ENCODE measurements at regions not wholly inside any gene's neighbourhood (a gene's known extent, or its start where the extent isn't known, plus 50 kb on each side); places are given as distances from the start of the nearest gene placed in this dataset.

GRCh38 chr7:136142583-136142982 lies 165.4 kb upstream of the MTPN start:
- Histone ChIP-seq H3K27me3 (ENCODE audit: insufficient read depth, low read length) (no peaks in the 10 kb centered on the region), H3K4me1 (ENCODE audit: insufficient read depth, low read length) (no peaks in the 10 kb centered on the region), H3K9me3 (ENCODE audit: control insufficient read depth in 1 of 2, low read length in 2 of 2) (no peaks in the 10 kb centered on the region), H3K27ac (ENCODE audit: low read depth, low read length) (no peak overlapping the region), H3K4me3 (ENCODE audit: low read length in 2 of 2) (no peak overlapping the region), H3K36me3 (ENCODE audit: insufficient read depth, low read length) (no peaks in the 10 kb centered on the region)
- Mint-ChIP-seq H3K27me3 (no peaks in the 10 kb centered on the region), H3K9me3 (no peaks in the 10 kb centered on the region), H3K36me3 (peaks cover 0 to 6% of the 10 kb centered on the region in 2 donors), H3K27ac (no peak overlapping the region), H3K4me1 (peaks cover 0 to 2% (median 0%) of the 10 kb centered on the region in 4 donors), H3K4me3 (no peak overlapping the region)
- CTCF ChIA-PET (ENCODE audit: partially characterized antibody), result interaction anchor here (1.4 kb wide), 1 partner anchor 28 kb away, joined by 4 read pairs; no protein-coding TSS in a partner anchor
- POLR2A ChIA-PET (ENCODE audit: partially characterized antibody), result no interaction called here
- no peak for DNase-seq
- intact Hi-C loops (cut with micrococcal nuclease), result no loop called here

- no peak overlapping the region for H3K27ac ChIP-seq (ENCODE audit: low read depth, low read length)
- intact Hi-C loops (cut with micrococcal nuclease), result no loop called here
- Mint-ChIP-seq H3K9me3 (peaks cover 0 to 2% (median 0%) of the 10 kb centered on the region in 8 donors), H3K4me1 (peaks cover 0 to 2% (median 0%) of the 10 kb centered on the region in 4 donors), H3K36me3 (peaks cover 1 to 6% of the 10 kb centered on the region in 2 donors), H3K27me3 (no peaks in the 10 kb centered on the region), H3K4me3 (no peak overlapping the region), H3K27ac (no peak overlapping the region)
- H3K4me1 ChIP-seq (ENCODE audit: insufficient read depth, low read length), result no peaks in the 10 kb centered on the region
- H3K9me3 ChIP-seq (ENCODE audit: control insufficient read depth in 1 of 2, low read length in 2 of 2), result no peaks in the 10 kb centered on the region
- ChIA-PET CTCF (ENCODE audit: partially characterized antibody) (no interaction called here), POLR2A (ENCODE audit: partially characterized antibody) (no interaction called here)
- no peaks in the 10 kb centered on the region for H3K27me3 ChIP-seq (ENCODE audit: insufficient read depth, low read length)
- no peak overlapping the region for H3K4me3 ChIP-seq (ENCODE audit: low read length in 2 of 2)
- H3K36me3 ChIP-seq (ENCODE audit: insufficient read depth, low read length), result no peaks in the 10 kb centered on the region
- no peak for DNase-seq
Measured at GRCh38 chr7:136140469-136140868, 163.3 kb upstream of the MTPN start.

GRCh38 chr7:136139417-136139816 lies 162.3 kb upstream of the MTPN start:
- Mint-ChIP-seq H3K27ac (no peak overlapping the region), H3K9me3 (peaks cover 0 to 2% (median 0%) of the 10 kb centered on the region in 8 donors), H3K4me1 (peaks cover 0 to 2% (median 0%) of the 10 kb centered on the region in 4 donors), H3K27me3 (no peaks in the 10 kb centered on the region), H3K4me3 (no peak overlapping the region), H3K36me3 (peaks cover 1 to 11% of the 10 kb centered on the region in 2 donors)
- intact Hi-C loops (cut with micrococcal nuclease), result no loop called here
- no peaks in the 10 kb centered on the region for H3K27me3 ChIP-seq (ENCODE audit: insufficient read depth, low read length)
- H3K36me3 ChIP-seq (ENCODE audit: insufficient read depth, low read length), result no peaks in the 10 kb centered on the region
- ChIA-PET CTCF (ENCODE audit: partially characterized antibody) (no interaction called here), POLR2A (ENCODE audit: partially characterized antibody) (no interaction called here)
- no peaks in the 10 kb centered on the region for H3K9me3 ChIP-seq (ENCODE audit: control insufficient read depth in 1 of 2, low read length in 2 of 2)
- DNase-seq, result no peak
- no peak overlapping the region for H3K4me3 ChIP-seq (ENCODE audit: low read length in 2 of 2)
- H3K4me1 ChIP-seq (ENCODE audit: insufficient read depth, low read length), result no peaks in the 10 kb centered on the region
- H3K27ac ChIP-seq (ENCODE audit: low read depth, low read length), result no peak overlapping the region

- H3K4me1 ChIP-seq (ENCODE audit: insufficient read depth, low read length), result no peaks in the 10 kb centered on the region
- no peak overlapping the region for H3K4me3 Mint-ChIP-seq
- intact Hi-C loops (cut with micrococcal nuclease), result no loop called here
- peaks cover 0 to 2% (median 0%) of the 10 kb centered on the region in 4 donors for H3K4me1 Mint-ChIP-seq
- no peaks in the 10 kb centered on the region for H3K27me3 Mint-ChIP-seq
- ChIA-PET CTCF (ENCODE audit: partially characterized antibody) (no interaction called here), POLR2A (ENCODE audit: partially characterized antibody) (no interaction called here)
- H3K9me3 Mint-ChIP-seq, result peaks cover 0 to 2% (median 0%) of the 10 kb centered on the region in 8 donors
- no peak overlapping the region for H3K27ac ChIP-seq (ENCODE audit: low read depth, low read length)
- H3K36me3 Mint-ChIP-seq, result peaks cover 1 to 13% of the 10 kb centered on the region in 2 donors
- H3K27me3 ChIP-seq (ENCODE audit: insufficient read depth, low read length), result no peaks in the 10 kb centered on the region
- no peaks in the 10 kb centered on the region for H3K9me3 ChIP-seq (ENCODE audit: control insufficient read depth in 1 of 2, low read length in 2 of 2)
- no peak overlapping the region for H3K4me3 ChIP-seq (ENCODE audit: low read length in 2 of 2)
- no peaks in the 10 kb centered on the region for H3K36me3 ChIP-seq (ENCODE audit: insufficient read depth, low read length)
- H3K27ac Mint-ChIP-seq, result no peak overlapping the region
- DNase-seq, result no peak
Measured at GRCh38 chr7:136138991-136139390, 161.8 kb upstream of the MTPN start.

- CTCF ChIA-PET (ENCODE audit: partially characterized antibody), result interaction anchor here (1.0 kb wide), 1 partner anchor 22 kb away, joined by 3 read pairs; no protein-coding TSS in a partner anchor
Measured at GRCh38 chr7:136136906-136137454, 159.8 kb upstream of the MTPN start.

GRCh38 chr7:136134503-136134902 lies 157.3 kb upstream of the MTPN start:
- Histone ChIP-seq H3K4me1 (ENCODE audit: insufficient read depth, low read length) (no peaks in the 10 kb centered on the region), H3K27me3 (ENCODE audit: insufficient read depth, low read length) (no peaks in the 10 kb centered on the region), H3K27ac (ENCODE audit: low read depth, low read length) (no peak overlapping the region), H3K36me3 (ENCODE audit: insufficient read depth, low read length) (no peaks in the 10 kb centered on the region), H3K4me3 (ENCODE audit: low read length in 2 of 2) (no peak overlapping the region), H3K9me3 (ENCODE audit: control insufficient read depth in 1 of 2, low read length in 2 of 2) (no peaks in the 10 kb centered on the region)
- Mint-ChIP-seq H3K36me3 (peaks cover 1 to 25% of the 10 kb centered on the region in 2 donors), H3K4me3 (no peak overlapping the region), H3K9me3 (peaks cover 0 to 2% (median 0%) of the 10 kb centered on the region in 8 donors), H3K4me1 (peaks cover 0 to 3% (median 1%) of the 10 kb centered on the region in 4 donors), H3K27me3 (no peaks in the 10 kb centered on the region), H3K27ac (no peak overlapping the region)
- intact Hi-C loops (cut with micrococcal nuclease), result no loop called here
- ChIA-PET POLR2A (ENCODE audit: partially characterized antibody) (no interaction called here), CTCF (ENCODE audit: partially characterized antibody) (no interaction called here)
- DNase-seq, result no peak

More at GRCh38 chr7:136136906-136137454, 159.8 kb upstream of the MTPN start:
- Histone ChIP-seq H3K4me3 (ENCODE audit: low read length in 2 of 2) (no peak overlapping the region), H3K4me1 (ENCODE audit: insufficient read depth, low read length) (no peaks in the 10 kb centered on the region), H3K27ac (ENCODE audit: low read depth, low read length) (no peak overlapping the region), H3K9me3 (ENCODE audit: control insufficient read depth in 1 of 2, low read length in 2 of 2) (no peaks in the 10 kb centered on the region), H3K36me3 (ENCODE audit: insufficient read depth, low read length) (no peaks in the 10 kb centered on the region), H3K27me3 (ENCODE audit: insufficient read depth, low read length) (no peaks in the 10 kb centered on the region)
- Mint-ChIP-seq H3K4me3 (no peak overlapping the region), H3K27me3 (no peaks in the 10 kb centered on the region), H3K27ac (no peak overlapping the region), H3K36me3 (peaks cover 1 to 21% of the 10 kb centered on the region in 2 donors), H3K9me3 (peaks cover 0 to 2% (median 0%) of the 10 kb centered on the region in 8 donors), H3K4me1 (peaks cover 0 to 2% (median 0%) of the 10 kb centered on the region in 4 donors)
- intact Hi-C loops (cut with micrococcal nuclease), result no loop called here
- DNase-seq, result no peak
- POLR2A ChIA-PET (ENCODE audit: partially characterized antibody), result no interaction called here

GRCh38 chr7:136133551-136133950 lies 156.4 kb upstream of the MTPN start:
- Mint-ChIP-seq H3K27me3 (no peaks in the 10 kb centered on the region), H3K4me1 (peaks cover 0 to 9% (median 3%) of the 10 kb centered on the region in 4 donors), H3K36me3 (peaks cover 1 to 25% of the 10 kb centered on the region in 2 donors), H3K9me3 (peaks cover 0 to 2% (median 0%) of the 10 kb centered on the region in 8 donors), H3K4me3 (no peak overlapping the region), H3K27ac (peak overlapping the region in 1 of 7 donors; percentile 29)
- Histone ChIP-seq H3K27me3 (ENCODE audit: insufficient read depth, low read length) (no peaks in the 10 kb centered on the region), H3K36me3 (ENCODE audit: insufficient read depth, low read length) (no peaks in the 10 kb centered on the region), H3K4me1 (ENCODE audit: insufficient read depth, low read length) (no peaks in the 10 kb centered on the region), H3K4me3 (ENCODE audit: low read length in 2 of 2) (no peak overlapping the region), H3K27ac (ENCODE audit: low read depth, low read length) (no peak overlapping the region), H3K9me3 (ENCODE audit: control insufficient read depth in 1 of 2, low read length in 2 of 2) (no peaks in the 10 kb centered on the region)
- CTCF ChIA-PET (ENCODE audit: partially characterized antibody), result no interaction called here
- DNase-seq, result no peak
- intact Hi-C loops (cut with micrococcal nuclease), result no loop called here
- POLR2A ChIA-PET (ENCODE audit: partially characterized antibody), result no interaction called here

All from CD4-positive, alpha-beta memory T cell (primary cell).